GM12878 (cell line): ENCODE measurements at regions not wholly inside any gene's neighbourhood (a gene's known extent, or its start where the extent isn't known, plus 50 kb on each side); places are given as distances from the start of the nearest gene placed in this dataset.

Experiments
- ATAC-seq: fragments of 200-7000 bp; cut with Tn5 transposase; 3 replicates; pipeline ENCODE4 v1.9.1; 2020; ENCODE audit warnings: mild to moderate bottlenecking, moderate library complexity
- BruUV-seq: library from RNA; stranded (reverse); fragments of 400-500 nt; replicated peaks from 2 replicates; lab custom pipeline; 2021; lab: Mats Ljungman, UMichigan
- CTCF ChIA-PET: fragments of 300-600 bp; sonication (Branson Sonifier 250); formaldehyde crosslinking; extraction: SDS; loops from one replicate; lab custom pipeline; 2021; ENCODE audit warnings: inconsistent platforms; lab: Yijun Ruan, JAX
- POLR2A ChIA-PET: fragments of 350-600 bp; formaldehyde crosslinking; extraction: SDS; loops from one replicate; lab custom pipeline; 2021; ENCODE audit warnings: inconsistent platforms; lab: Charles Lee
- RAD21 ChIA-PET: fragments of 300-600 bp; sonication (Branson Sonifier 250); formaldehyde crosslinking; loops from one replicate; lab custom pipeline; 2023; ENCODE audit warnings: antibody characterized with exemption; ENCODE audit not compliant: unreplicated experiment; lab: Charles Lee
- SMC1A ChIA-PET: fragments of 300-600 bp; sonication (Branson Sonifier 250); formaldehyde crosslinking; loops from one replicate; lab custom pipeline; 2023; ENCODE audit not compliant: unreplicated experiment, uncharacterized antibody; lab: Charles Lee
- DNase-seq: peaks from one replicate; pipeline ENCODE4 v3.0.0-alpha.2; 2011; ENCODE audit warnings: low read depth, low spot score
- FAIRE-seq: peaks from 3 replicates; lab custom pipeline; 2011; peaks lifted over from hg19 to GRCh38; lab: Jason Lieb, UNC
- H2AFZ ChIP-seq: 2 replicates; pipeline ENCODE4 v1.6.0; 2011; ENCODE audit warnings: low read depth, low read length, control low read depth; ENCODE audit not compliant: control insufficient read depth
- H3K27ac ChIP-seq: 2 replicates; pipeline ENCODE4 v1.5.1; 2011; ENCODE audit warnings: control low read depth; ENCODE audit not compliant: control insufficient read depth, insufficient read depth
- H3K27me3 ChIP-seq, 2 experiments: replicated peaks in 1 of 2; 2 replicates each; pipeline versions ENCODE4 v1.6.0 to v1.6.1; 2011; ENCODE audit warnings: low read length in 1 of 2; ENCODE audit not compliant: control insufficient read depth in 2 of 2, insufficient read depth in 2 of 2
- H3K36me3 ChIP-seq, 2 experiments: 2 replicates each; pipeline ENCODE4 v1.5.1; 2011; ENCODE audit warnings: low read length in 1 of 2; ENCODE audit not compliant: control insufficient read depth in 2 of 2, insufficient read depth in 2 of 2
- H3K4me1 ChIP-seq: 2 replicates; pipeline ENCODE4 v1.6.1; 2011; ENCODE audit warnings: mild to moderate bottlenecking, low read length, moderate library complexity, mixed read lengths; ENCODE audit not compliant: control insufficient read depth, insufficient read depth
- H3K4me2 ChIP-seq: 2 replicates; pipeline ENCODE4 v1.6.0; 2011; ENCODE audit warnings: control low read depth; ENCODE audit not compliant: control insufficient read depth, insufficient read depth
- H3K4me3 ChIP-seq: fragments of 200-600 bp; sonication (generic); 2 replicates; pipeline ENCODE4 v1.5.1; 2016
- H3K79me2 ChIP-seq: 2 replicates; pipeline ENCODE4 v1.6.0; 2011; ENCODE audit warnings: low read length; ENCODE audit not compliant: control insufficient read depth, insufficient read depth
- H3K9ac ChIP-seq: 2 replicates; pipeline ENCODE4 v1.8.0; 2011; ENCODE audit warnings: low read length, control low read depth, mixed read lengths; ENCODE audit not compliant: control insufficient read depth, insufficient read depth
- H3K9me3 ChIP-seq: replicated peaks from 3 replicates; pipeline ENCODE4 v1.5.1; 2011; ENCODE audit warnings: mild to moderate bottlenecking, low read length; ENCODE audit not compliant: control insufficient read depth, insufficient read depth
- H4K20me1 ChIP-seq: 2 replicates; pipeline ENCODE4 v1.6.0; 2011; ENCODE audit not compliant: control insufficient read depth, insufficient read depth
- EGR1 ChIP-seq, 2 experiments: IDR thresholded peaks; 1 replicate in 1 of 2; 2 replicates in 1 of 2; pipeline ENCODE4 v1.6.1; 2011 to 2012; ENCODE audit warnings: low read depth in 2 of 2, low read length in 2 of 2, borderline replicate concordance in 1 of 2, mild to moderate bottlenecking in 1 of 2, moderate library complexity in 1 of 2
- ESRRA ChIP-seq: IDR thresholded peaks from 2 replicates; pipeline ENCODE4 v1.6.1; 2012; ENCODE audit warnings: mild to moderate bottlenecking, low read length, improper control_type of control experiment
- GATAD2B ChIP-seq: fragments of 450-650 bp; conservative IDR thresholded peaks from 2 replicates; pipeline ENCODE4 v1.6.1; 2017; ENCODE audit warnings: low read depth, mild to moderate bottlenecking, moderate library complexity
- NFYA ChIP-seq: IDR thresholded peaks from 2 replicates; pipeline ENCODE4 v1.6.1; 2011; ENCODE audit warnings: low read depth, mild to moderate bottlenecking, low read length, improper control_type of control experiment, borderline replicate concordance
- NR2F1 ChIP-seq: fragments of 450-650 bp; conservative IDR thresholded peaks from 2 replicates; pipeline ENCODE4 v1.6.1; 2017; ENCODE audit warnings: mild to moderate bottlenecking
- SMARCA5 ChIP-seq: fragments of 450-650 bp; IDR thresholded peaks from 2 replicates; pipeline ENCODE4 v1.6.1; 2017; ENCODE audit warnings: mild to moderate bottlenecking
- STAT1 ChIP-seq: fragments of 450-650 bp; conservative IDR thresholded peaks from 2 replicates; pipeline ENCODE4 v1.6.1; 2014; ENCODE audit warnings: antibody characterized with exemption, mild to moderate bottlenecking
- STAT3 ChIP-seq: IDR thresholded peaks from 2 replicates; pipeline ENCODE4 v1.6.1; 2011; ENCODE audit warnings: low read depth, low read length, improper control_type of control experiment
- TCF3 ChIP-seq: IDR thresholded peaks from 2 replicates; pipeline ENCODE4 v1.6.1; 2012; ENCODE audit warnings: low read depth, mild to moderate bottlenecking, low read length, borderline replicate concordance; ENCODE audit not compliant: insufficient read depth
- ZBED1 ChIP-seq: IDR thresholded peaks from 2 replicates; pipeline ENCODE4 v1.6.1; 2016; ENCODE audit warnings: borderline replicate concordance
- ZBTB40 ChIP-seq: fragments of 450-650 bp; IDR thresholded peaks from 2 replicates; pipeline ENCODE4 v1.6.1; 2016; ENCODE audit warnings: mild to moderate bottlenecking, moderate library complexity, borderline replicate concordance
- WGBS: methylation state at CpG from one replicate; pipeline ENCODE4 v1.1.6; 2016; ENCODE audit warnings: low lambda C conversion rate; ENCODE audit not compliant: insufficient replicate concordance, insufficient coverage; ENCODE audit errors: missing lambda C conversion rate; 5-methylcytosine and 5-hydroxymethylcytosine counted together
- in situ Hi-C: fragments of 300-500 bp; cut with MboI; formaldehyde crosslinking; loops from 9 replicates; pipeline ENCODE4 v1.14.3; 2018; ENCODE audit warnings: mixed read lengths
- intact Hi-C: fragments of 100-400 bp; cut with micrococcal nuclease; formaldehyde crosslinking; loops from one replicate; pipeline ENCODE4 v1.14.2; 2022; ENCODE audit not compliant: unreplicated experiment
- TF ChIP-seq, protein P1 (sequence below): IDR thresholded peaks from 2 replicates; pipeline ENCODE4 v1.6.1; 2012; ENCODE audit warnings: mild to moderate bottlenecking, low read depth, low read length

DNA sequence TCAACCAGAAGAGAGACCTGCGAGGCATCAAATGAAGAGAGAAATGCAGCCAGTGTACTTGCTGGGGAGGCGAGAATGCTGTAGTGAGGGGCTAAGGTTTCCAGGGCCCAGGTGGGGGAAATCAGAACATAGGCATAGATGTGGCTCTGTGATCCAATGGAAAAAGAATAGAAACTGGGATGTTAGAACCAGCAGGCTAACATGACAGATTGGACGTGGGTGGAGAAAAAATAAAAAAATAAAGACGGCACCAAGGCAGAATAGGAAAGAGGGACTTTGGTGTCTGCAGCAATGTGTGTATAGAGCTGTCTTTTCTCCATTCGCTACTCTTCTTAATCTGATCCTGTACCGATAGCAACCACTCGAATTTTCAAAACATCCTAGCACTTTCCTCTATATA is 381.0 kb upstream of the NBEA start:
- intact Hi-C loops, result no loop called here
- TF ChIP-seq TCF3, result no peak
- TF ChIP-seq ESRRA, result no peak
- no peak for TF ChIP-seq STAT3
- no peak for TF ChIP-seq EGR1 (IDR thresholded peaks at IDR 0.05; ENCODE audit: borderline replicate concordance in 1 of 2, low read depth in 2 of 2, low read length in 2 of 2)
- TF ChIP-seq ZBED1, result no peak
- TF ChIP-seq ZBTB40, result no peak
- no peak for TF ChIP-seq GATAD2B
- TF ChIP-seq SMARCA5, result no peak
- TF ChIP-seq, protein P1, sequence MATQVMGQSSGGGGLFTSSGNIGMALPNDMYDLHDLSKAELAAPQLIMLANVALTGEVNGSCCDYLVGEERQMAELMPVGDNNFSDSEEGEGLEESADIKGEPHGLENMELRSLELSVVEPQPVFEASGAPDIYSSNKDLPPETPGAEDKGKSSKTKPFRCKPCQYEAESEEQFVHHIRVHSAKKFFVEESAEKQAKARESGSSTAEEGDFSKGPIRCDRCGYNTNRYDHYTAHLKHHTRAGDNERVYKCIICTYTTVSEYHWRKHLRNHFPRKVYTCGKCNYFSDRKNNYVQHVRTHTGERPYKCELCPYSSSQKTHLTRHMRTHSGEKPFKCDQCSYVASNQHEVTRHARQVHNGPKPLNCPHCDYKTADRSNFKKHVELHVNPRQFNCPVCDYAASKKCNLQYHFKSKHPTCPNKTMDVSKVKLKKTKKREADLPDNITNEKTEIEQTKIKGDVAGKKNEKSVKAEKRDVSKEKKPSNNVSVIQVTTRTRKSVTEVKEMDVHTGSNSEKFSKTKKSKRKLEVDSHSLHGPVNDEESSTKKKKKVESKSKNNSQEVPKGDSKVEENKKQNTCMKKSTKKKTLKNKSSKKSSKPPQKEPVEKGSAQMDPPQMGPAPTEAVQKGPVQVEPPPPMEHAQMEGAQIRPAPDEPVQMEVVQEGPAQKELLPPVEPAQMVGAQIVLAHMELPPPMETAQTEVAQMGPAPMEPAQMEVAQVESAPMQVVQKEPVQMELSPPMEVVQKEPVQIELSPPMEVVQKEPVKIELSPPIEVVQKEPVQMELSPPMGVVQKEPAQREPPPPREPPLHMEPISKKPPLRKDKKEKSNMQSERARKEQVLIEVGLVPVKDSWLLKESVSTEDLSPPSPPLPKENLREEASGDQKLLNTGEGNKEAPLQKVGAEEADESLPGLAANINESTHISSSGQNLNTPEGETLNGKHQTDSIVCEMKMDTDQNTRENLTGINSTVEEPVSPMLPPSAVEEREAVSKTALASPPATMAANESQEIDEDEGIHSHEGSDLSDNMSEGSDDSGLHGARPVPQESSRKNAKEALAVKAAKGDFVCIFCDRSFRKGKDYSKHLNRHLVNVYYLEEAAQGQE, result no peak
- TF ChIP-seq NR2F1, result no peak
- no peak for TF ChIP-seq STAT1
- no peak for TF ChIP-seq NFYA
- TF ChIP-seq, all 136 proteins: peak for 0
- DNase-seq (no peak), FAIRE-seq (no peak), ATAC-seq (no peak)
- ChIA-PET RAD21 (no interaction called here), SMC1A (no interaction called here), CTCF (no interaction called here), POLR2A (no interaction called here)
- H3K27me3 ChIP-seq, result no peaks in the 10 kb centered on the region
- H3K4me3 ChIP-seq, result no peak overlapping the region
- BruUV-seq, result no TSS peak
- no peaks in the 10 kb centered on the region for H3K36me3 ChIP-seq
- H3K4me1 ChIP-seq, result no peaks in the 10 kb centered on the region
- no peak overlapping the region for H3K9ac ChIP-seq
- H3K9me3 ChIP-seq, result no peaks in the 10 kb centered on the region
- H3K79me2 ChIP-seq, result no peaks in the 10 kb centered on the region
- in situ Hi-C loops, result no loop called here
- H2AFZ ChIP-seq, result no peak overlapping the region
- 24% methylated on average over 7 of the region's 7 CpGs for WGBS
- no peak overlapping the region for H3K4me2 ChIP-seq
- H3K27ac ChIP-seq, result no peak overlapping the region
- no peaks in the 10 kb centered on the region for H4K20me1 ChIP-seq
